ENCODE measurements at regions not wholly inside any gene's neighbourhood (a gene's known extent, or its start where the extent isn't known, plus 50 kb on each side); places are given as distances from the start of the nearest gene placed in this dataset.

DNA sequence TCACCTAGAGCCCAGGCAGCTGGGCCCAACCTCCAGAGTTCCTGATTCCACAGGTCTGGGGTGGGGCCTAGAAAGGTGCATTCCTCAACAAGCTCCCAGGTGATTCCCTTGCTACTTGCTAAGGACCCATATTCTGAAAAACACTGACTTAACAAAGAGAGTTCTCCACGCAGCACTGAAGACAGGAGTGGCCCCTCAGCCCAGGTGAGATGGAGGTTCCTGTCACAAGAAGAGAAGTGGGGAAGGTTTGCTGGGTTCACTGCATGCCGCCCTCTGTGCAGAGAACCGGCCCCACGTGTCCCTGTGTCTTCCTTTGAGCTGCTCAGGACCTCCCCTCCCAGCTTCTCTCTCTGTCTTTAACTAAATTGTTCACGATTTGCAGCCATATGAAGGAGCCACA is 201.4 kb upstream of the DDX18 start:
- H3K4me3 ChIP-seq (ENCODE audit: insufficient read depth, low read depth, low read length) = no peak overlapping the region
- H3K4me3 Mint-ChIP-seq (ENCODE audit: unreplicated experiment) = no peak overlapping the region
- H3K27me3 Mint-ChIP-seq (ENCODE audit: low read depth, unreplicated experiment) = peaks cover 2% of the 10 kb centered on the region
- FAIRE-seq (no peak), DNase-seq (ENCODE audit: low read depth) (no peak)
- H3K79me2 ChIP-seq (ENCODE audit: insufficient read depth, low read length) = no peaks in the 10 kb centered on the region
- no peaks in the 10 kb centered on the region for H3K4me1 Mint-ChIP-seq (ENCODE audit: low read depth, unreplicated experiment)
- H3K4me1 ChIP-seq (ENCODE audit: insufficient read depth, low read length) = no peaks in the 10 kb centered on the region
- H3K9me3 ChIP-seq (ENCODE audit: insufficient read depth, low read depth, low read length) = peaks cover 5% of the 10 kb centered on the region
- TF ChIP-seq, protein P1, sequence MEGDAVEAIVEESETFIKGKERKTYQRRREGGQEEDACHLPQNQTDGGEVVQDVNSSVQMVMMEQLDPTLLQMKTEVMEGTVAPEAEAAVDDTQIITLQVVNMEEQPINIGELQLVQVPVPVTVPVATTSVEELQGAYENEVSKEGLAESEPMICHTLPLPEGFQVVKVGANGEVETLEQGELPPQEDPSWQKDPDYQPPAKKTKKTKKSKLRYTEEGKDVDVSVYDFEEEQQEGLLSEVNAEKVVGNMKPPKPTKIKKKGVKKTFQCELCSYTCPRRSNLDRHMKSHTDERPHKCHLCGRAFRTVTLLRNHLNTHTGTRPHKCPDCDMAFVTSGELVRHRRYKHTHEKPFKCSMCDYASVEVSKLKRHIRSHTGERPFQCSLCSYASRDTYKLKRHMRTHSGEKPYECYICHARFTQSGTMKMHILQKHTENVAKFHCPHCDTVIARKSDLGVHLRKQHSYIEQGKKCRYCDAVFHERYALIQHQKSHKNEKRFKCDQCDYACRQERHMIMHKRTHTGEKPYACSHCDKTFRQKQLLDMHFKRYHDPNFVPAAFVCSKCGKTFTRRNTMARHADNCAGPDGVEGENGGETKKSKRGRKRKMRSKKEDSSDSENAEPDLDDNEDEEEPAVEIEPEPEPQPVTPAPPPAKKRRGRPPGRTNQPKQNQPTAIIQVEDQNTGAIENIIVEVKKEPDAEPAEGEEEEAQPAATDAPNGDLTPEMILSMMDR (IDR thresholded peaks at IDR 0.05; ENCODE audit: insufficient read depth, low read depth, low read length) = no peak
- no peak for TF ChIP-seq EZH2 (IDR thresholded peaks at IDR 0.05; ENCODE audit: insufficient read depth, low read length)
- no peaks in the 10 kb centered on the region for H3K36me3 ChIP-seq (ENCODE audit: insufficient read depth, low read length)
- no peaks in the 10 kb centered on the region for H3K9me3 Mint-ChIP-seq (ENCODE audit: unreplicated experiment)
- no peaks in the 10 kb centered on the region for H3K27me3 ChIP-seq (ENCODE audit: insufficient read depth, low read length)
- no peak overlapping the region for H3K4me2 ChIP-seq (ENCODE audit: low read length)
- H3K36me3 Mint-ChIP-seq (ENCODE audit: low read depth, unreplicated experiment) = no peaks in the 10 kb centered on the region
- no peak overlapping the region for H3K9ac ChIP-seq (ENCODE audit: low read length)
- H4K20me1 ChIP-seq (ENCODE audit: insufficient read depth, low read length) = no peaks in the 10 kb centered on the region
- no peak overlapping the region for H2AFZ ChIP-seq (ENCODE audit: low read depth, low read length)
- no peak overlapping the region for H3K27ac Mint-ChIP-seq (ENCODE audit: unreplicated experiment)
- no peak overlapping the region for H3K27ac ChIP-seq (ENCODE audit: low read depth, low read length)

DNA sequence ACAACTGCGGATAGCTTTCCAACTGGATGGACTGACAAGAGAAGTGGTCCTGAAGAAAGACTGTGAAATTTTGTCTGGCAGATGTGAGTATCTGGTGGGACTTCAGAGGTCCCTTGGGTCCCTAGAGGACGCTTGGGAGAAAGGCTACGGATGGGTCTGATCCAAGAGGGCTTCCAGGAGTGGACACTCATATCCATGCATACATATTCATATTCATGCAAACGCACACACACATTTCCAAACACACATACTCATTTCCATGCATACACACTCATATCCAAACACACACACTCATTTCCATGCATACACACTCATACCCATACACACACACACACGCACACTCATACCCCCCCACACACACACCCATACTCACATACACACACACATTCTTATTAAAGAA is 200.2 kb upstream of the DDX18 start:
- no peak for DNase-seq (ENCODE audit: low read depth)
- TF ChIP-seq EZH2 (IDR thresholded peaks at IDR 0.05; ENCODE audit: insufficient read depth, low read length) = no peak
- TF ChIP-seq, protein P1 (IDR thresholded peaks at IDR 0.05; ENCODE audit: insufficient read depth, low read depth, low read length) = no peak
- Histone ChIP-seq H3K27ac (ENCODE audit: low read depth, low read length) (no peak overlapping the region), H3K4me2 (ENCODE audit: low read length) (no peak overlapping the region), H3K4me3 (ENCODE audit: insufficient read depth, low read depth, low read length) (no peak overlapping the region), H3K27me3 (ENCODE audit: insufficient read depth, low read length) (no peaks in the 10 kb centered on the region), H3K36me3 (ENCODE audit: insufficient read depth, low read length) (no peaks in the 10 kb centered on the region), H3K9ac (ENCODE audit: low read length) (no peak overlapping the region), H3K79me2 (ENCODE audit: insufficient read depth, low read length) (no peaks in the 10 kb centered on the region), H3K9me3 (ENCODE audit: insufficient read depth, low read depth, low read length) (peaks cover 5% of the 10 kb centered on the region), H3K4me1 (ENCODE audit: insufficient read depth, low read length) (no peaks in the 10 kb centered on the region), H2AFZ (ENCODE audit: low read depth, low read length) (no peak overlapping the region), H4K20me1 (ENCODE audit: insufficient read depth, low read length) (no peaks in the 10 kb centered on the region)
- no peaks in the 10 kb centered on the region for H3K4me1 Mint-ChIP-seq (ENCODE audit: low read depth, unreplicated experiment)
- no peak overlapping the region for H3K4me3 Mint-ChIP-seq (ENCODE audit: unreplicated experiment)
- H3K36me3 Mint-ChIP-seq (ENCODE audit: low read depth, unreplicated experiment) = no peaks in the 10 kb centered on the region
- H3K27me3 Mint-ChIP-seq (ENCODE audit: low read depth, unreplicated experiment) = peaks cover 2% of the 10 kb centered on the region
- no peak for FAIRE-seq
- H3K27ac Mint-ChIP-seq (ENCODE audit: unreplicated experiment) = no peak overlapping the region
- no peaks in the 10 kb centered on the region for H3K9me3 Mint-ChIP-seq (ENCODE audit: unreplicated experiment)

DNA sequence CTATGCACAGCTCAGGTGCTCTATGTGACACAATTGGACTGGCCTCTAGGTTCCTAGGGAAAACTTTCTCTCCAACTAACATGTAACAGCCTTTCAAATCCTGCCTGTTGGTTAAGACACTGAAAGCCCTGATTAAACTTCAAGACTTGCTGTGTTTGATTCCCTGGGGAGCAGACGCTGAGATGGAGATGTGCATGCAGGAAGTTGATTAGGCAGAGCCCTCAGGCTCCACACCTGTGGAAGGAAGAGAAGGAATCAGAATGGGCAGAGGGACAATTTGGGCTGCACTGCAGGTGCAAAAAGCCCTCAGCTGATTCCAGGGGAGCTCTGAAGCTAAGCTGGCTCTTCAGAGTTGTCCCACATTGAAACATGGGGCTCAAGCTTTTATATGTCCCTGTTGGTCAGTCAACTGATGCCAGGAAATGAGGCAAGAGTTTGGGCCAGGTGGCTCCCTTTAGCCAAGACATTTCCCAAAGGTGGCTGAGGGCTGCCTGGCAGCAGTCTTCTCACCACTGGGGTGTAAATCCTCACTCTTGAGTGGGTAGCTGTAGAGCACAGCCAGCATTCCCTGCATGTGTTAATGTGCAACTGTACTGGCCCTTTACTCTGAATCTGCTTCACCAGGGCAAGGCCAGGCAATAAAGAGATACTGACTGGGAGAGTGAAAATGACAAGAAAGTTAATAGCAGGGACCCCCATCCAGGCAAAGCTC is 199.5 kb upstream of the DDX18 start:
- Mint-ChIP-seq H3K27me3 (ENCODE audit: low read depth, unreplicated experiment) (peaks cover 2% of the 10 kb centered on the region), H3K27ac (ENCODE audit: unreplicated experiment) (no peak overlapping the region), H3K9me3 (ENCODE audit: unreplicated experiment) (no peaks in the 10 kb centered on the region), H3K4me1 (ENCODE audit: low read depth, unreplicated experiment) (no peaks in the 10 kb centered on the region), H3K4me3 (ENCODE audit: unreplicated experiment) (no peak overlapping the region), H3K36me3 (ENCODE audit: low read depth, unreplicated experiment) (no peaks in the 10 kb centered on the region)
- peaks cover 5% of the 10 kb centered on the region for H3K9me3 ChIP-seq (ENCODE audit: insufficient read depth, low read depth, low read length)
- no peak overlapping the region for H2AFZ ChIP-seq (ENCODE audit: low read depth, low read length)
- FAIRE-seq (no peak), DNase-seq (ENCODE audit: low read depth) (no peak)
- no peak for TF ChIP-seq EZH2 (IDR thresholded peaks at IDR 0.05; ENCODE audit: insufficient read depth, low read length)
- TF ChIP-seq, protein P1 (IDR thresholded peaks at IDR 0.05; ENCODE audit: insufficient read depth, low read depth, low read length) = no peak
- H3K36me3 ChIP-seq (ENCODE audit: insufficient read depth, low read length) = no peaks in the 10 kb centered on the region
- H3K9ac ChIP-seq (ENCODE audit: low read length) = no peak overlapping the region
- H4K20me1 ChIP-seq (ENCODE audit: insufficient read depth, low read length) = no peaks in the 10 kb centered on the region
- no peak overlapping the region for H3K27ac ChIP-seq (ENCODE audit: low read depth, low read length)
- no peak overlapping the region for H3K4me3 ChIP-seq (ENCODE audit: insufficient read depth, low read depth, low read length)
- H3K27me3 ChIP-seq (ENCODE audit: insufficient read depth, low read length) = no peaks in the 10 kb centered on the region
- H3K4me1 ChIP-seq (ENCODE audit: insufficient read depth, low read length) = no peaks in the 10 kb centered on the region
- no peaks in the 10 kb centered on the region for H3K79me2 ChIP-seq (ENCODE audit: insufficient read depth, low read length)
- H3K4me2 ChIP-seq (ENCODE audit: low read length) = no peak overlapping the region
